DOHH2 (cell line): ENCODE measurements at regions not wholly inside any gene's neighbourhood (a gene's known extent, or its start where the extent isn't known, plus 50 kb on each side); places are given as distances from the start of the nearest gene placed in this dataset.

Experiments
- CTCF ChIP-seq: fragments of 200-600 bp; sonication (generic); IDR thresholded peaks from one replicate; pipeline ENCODE4 v1.5.1; 2014; ENCODE audit warnings: antibody characterized with exemption, mild to moderate bottlenecking, low read depth, low read length; ENCODE audit not compliant: poor library complexity, severe bottlenecking
- EZH2phosphoT487 ChIP-seq: fragments of 200-600 bp; sonication (generic); IDR thresholded peaks from 2 replicates; pipeline ENCODE4 v1.6.1; 2017; ENCODE audit warnings: borderline replicate concordance, mild to moderate bottlenecking, antibody characterized with exemption, low read length, moderate library complexity, mixed read lengths

- TF ChIP-seq CTCF (no peak), EZH2phosphoT487 (no peak)
Measured at GRCh38 chr2:201546576-201546975, 95.0 kb downstream of the STRADB start.
